SU-DHL-6 (cell line): ENCODE measurements at regions not wholly inside any gene's neighbourhood (a gene's known extent, or its start where the extent isn't known, plus 50 kb on each side); places are given as distances from the start of the nearest gene placed in this dataset.

Source experiments
- H2AFZ ChIP-seq: fragments of 200-600 bp; sonication (generic); 2 replicates; pipeline ENCODE4 v1.6.1; 2014; ENCODE audit warnings: low read depth, mild to moderate bottlenecking, moderate library complexity, mixed read lengths, antibody characterized with exemption, low read length; ENCODE audit not compliant: severe bottlenecking
- H3F3A ChIP-seq: fragments of 200-600 bp; shearing (Covaris generic); 2 replicates; pipeline ENCODE4 v1.6.0; 2016; ENCODE audit warnings: antibody characterized with exemption, mild to moderate bottlenecking; ENCODE audit not compliant: insufficient read depth
- H3K27ac ChIP-seq: fragments of 200-600 bp; sonication (generic); 2 replicates; pipeline ENCODE4 v1.5.1; 2016; ENCODE audit warnings: low read depth, mild to moderate bottlenecking, low read length, moderate library complexity, mixed read lengths
- H3K27me3 ChIP-seq: fragments of 200-600 bp; sonication (generic), shearing (Covaris generic); 2 replicates; pipeline ENCODE4 v1.6.0; 2014; ENCODE audit warnings: mild to moderate bottlenecking, low read length
- H3K36me3 ChIP-seq: fragments of 200-600 bp; sonication (generic); 2 replicates; pipeline ENCODE4 v1.6.1; 2014; ENCODE audit warnings: mild to moderate bottlenecking, low read length, mixed read lengths
- H3K4me2 ChIP-seq: fragments of 300-600, 200-600 bp; shearing (Covaris generic), sonication (generic); 2 replicates; pipeline ENCODE4 v1.6.0; 2014; ENCODE audit warnings: low read length, low read depth, mild to moderate bottlenecking; ENCODE audit not compliant: poor library complexity, severe bottlenecking
- H3K4me3 ChIP-seq: fragments of 200-600 bp; sonication (generic); 2 replicates; pipeline ENCODE4 v1.5.1; 2014; ENCODE audit warnings: antibody characterized with exemption, low read length, mild to moderate bottlenecking, mixed read lengths; ENCODE audit not compliant: insufficient read depth, poor library complexity, severe bottlenecking
- H3K79me2 ChIP-seq: fragments of 200-600 bp; sonication (generic); 2 replicates; pipeline ENCODE4 v1.6.1; 2014; ENCODE audit warnings: mild to moderate bottlenecking, low read length, moderate library complexity; ENCODE audit not compliant: insufficient read depth
- H3K9ac ChIP-seq: fragments of 200-600 bp; sonication (generic); 2 replicates; pipeline ENCODE4 v1.7.0; 2014; ENCODE audit warnings: mild to moderate bottlenecking, low read length
- H3K9me2 ChIP-seq: fragments of 200-600 bp; sonication (generic); replicated peaks from 2 replicates; pipeline ENCODE4 v1.6.1; 2014; ENCODE audit warnings: low read length; ENCODE audit not compliant: insufficient read depth
- H3K9me3 ChIP-seq: fragments of 200-600 bp; sonication (generic); 2 replicates; pipeline ENCODE4 v1.6.1; 2014; ENCODE audit warnings: low read length, mixed read lengths; ENCODE audit not compliant: insufficient read depth
- H4K20me1 ChIP-seq: fragments of 200-600 bp; sonication (generic); 2 replicates; pipeline ENCODE4 v1.6.1; 2014; ENCODE audit warnings: low read depth, mild to moderate bottlenecking, antibody characterized with exemption, low read length, moderate library complexity, mixed read lengths
- CTCF ChIP-seq: fragments of 200-600 bp; sonication (generic); IDR thresholded peaks from one replicate; pipeline ENCODE4 v1.5.1; 2017; ENCODE audit warnings: antibody characterized with exemption, mild to moderate bottlenecking, low read length, moderate library complexity; ENCODE audit not compliant: insufficient read depth, poor library complexity, severe bottlenecking
- EZH2phosphoT487 ChIP-seq: fragments of 200-600 bp; sonication (generic), shearing (Covaris generic); conservative IDR thresholded peaks from 2 replicates; pipeline ENCODE4 v1.6.1; 2018; ENCODE audit warnings: mild to moderate bottlenecking, antibody characterized with exemption, low read length, moderate library complexity, mixed read lengths

DNA sequence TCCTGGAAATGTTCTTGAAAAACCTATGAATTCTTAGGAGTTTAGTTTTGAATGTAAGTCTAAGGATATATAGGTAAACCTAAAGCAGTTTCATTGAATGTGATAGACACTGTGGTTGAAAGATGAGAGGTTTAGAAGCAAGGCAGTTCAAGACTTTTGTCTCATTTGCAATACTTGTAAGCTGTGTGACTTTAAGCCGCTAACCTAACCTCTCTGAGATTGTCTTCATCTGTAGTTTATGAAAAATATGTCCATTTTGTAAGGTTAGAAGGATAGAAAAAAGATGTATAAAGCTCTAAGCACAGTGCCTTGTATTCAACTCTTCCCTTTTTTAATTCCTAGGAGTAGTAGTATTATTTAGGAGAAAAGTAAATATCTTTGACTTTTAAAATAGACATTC lies 306.6 kb upstream of the ARRDC4 start:
- H3K9ac ChIP-seq: no peak overlapping the region
- H4K20me1 ChIP-seq: no peaks in the 10 kb centered on the region
- H3K9me3 ChIP-seq: no peaks in the 10 kb centered on the region
- no peak overlapping the region for H3K4me3 ChIP-seq
- no peaks in the 10 kb centered on the region for H3K9me2 ChIP-seq
- H2AFZ ChIP-seq: no peak overlapping the region
- no peaks in the 10 kb centered on the region for H3F3A ChIP-seq
- H3K79me2 ChIP-seq: no peaks in the 10 kb centered on the region
- TF ChIP-seq CTCF (no peak), EZH2phosphoT487 (no peak)
- H3K27me3 ChIP-seq: no peaks in the 10 kb centered on the region
- no peak overlapping the region for H3K27ac ChIP-seq
- no peak overlapping the region for H3K4me2 ChIP-seq
- no peaks in the 10 kb centered on the region for H3K36me3 ChIP-seq

GRCh38 chr15:97654481-97655076 lies 305.9 kb upstream of the ARRDC4 start:
- no peak overlapping the region for H2AFZ ChIP-seq
- H3K4me2 ChIP-seq: no peak overlapping the region
- H3K9me2 ChIP-seq: no peaks in the 10 kb centered on the region
- no peaks in the 10 kb centered on the region for H4K20me1 ChIP-seq
- TF ChIP-seq CTCF: no peak
- no peak for TF ChIP-seq EZH2phosphoT487
- H3K79me2 ChIP-seq: no peaks in the 10 kb centered on the region
- H3K9me3 ChIP-seq: no peaks in the 10 kb centered on the region
- no peaks in the 10 kb centered on the region for H3K36me3 ChIP-seq
- H3K4me3 ChIP-seq: no peak overlapping the region
- H3F3A ChIP-seq: no peaks in the 10 kb centered on the region
- no peak overlapping the region for H3K9ac ChIP-seq
- no peaks in the 10 kb centered on the region for H3K27me3 ChIP-seq
- no peak overlapping the region for H3K27ac ChIP-seq

DNA sequence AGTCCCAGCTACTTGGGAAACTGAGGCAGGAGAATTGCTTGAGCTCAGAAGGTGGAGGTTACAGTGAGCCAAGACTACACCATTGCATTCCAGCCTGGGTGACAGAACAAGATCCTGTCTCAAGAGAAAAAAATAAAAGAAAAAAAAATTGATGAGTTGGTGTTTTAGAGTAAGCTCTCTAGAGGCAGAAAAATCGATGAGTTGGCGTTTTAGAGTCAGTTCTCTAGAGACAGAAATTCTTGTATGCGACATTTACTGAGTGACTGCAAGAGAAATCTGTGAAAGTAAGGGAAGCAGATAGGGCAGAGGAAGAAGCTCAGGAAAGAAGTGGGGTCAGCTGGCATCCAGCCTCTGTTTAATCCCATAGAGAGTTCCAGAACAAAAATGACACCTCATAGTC lies 298.7 kb upstream of the ARRDC4 start:
- Histone ChIP-seq H3K4me2 (no peak overlapping the region), H4K20me1 (no peaks in the 10 kb centered on the region), H3K79me2 (no peaks in the 10 kb centered on the region), H3K27ac (no peak overlapping the region), H3K9me3 (no peaks in the 10 kb centered on the region; the same call in 1 of the 2 replicates), H3F3A (no peaks in the 10 kb centered on the region), H3K27me3 (no peaks in the 10 kb centered on the region), H2AFZ (no peak overlapping the region), H3K9me2 (no peaks in the 10 kb centered on the region), H3K9ac (no peak overlapping the region), H3K36me3 (no peaks in the 10 kb centered on the region), H3K4me3 (no peak overlapping the region)
- TF ChIP-seq CTCF: no peak
- TF ChIP-seq EZH2phosphoT487: no peak
